AG09309 (cell line): ENCODE measurements at regions not wholly inside any gene's neighbourhood (a gene's known extent, or its start where the extent isn't known, plus 50 kb on each side); places are given as distances from the start of the nearest gene placed in this dataset.

Experiments
- DNase-seq: peaks from one replicate; pipeline ENCODE4 v3.0.0-alpha.2; 2010; ENCODE audit warnings: low read depth
- H3K4me3 ChIP-seq: 2 replicates; pipeline ENCODE4 v1.5.1; 2011; ENCODE audit warnings: mild to moderate bottlenecking, low read depth, low read length, moderate library complexity; ENCODE audit not compliant: control insufficient read depth
- TF ChIP-seq, protein P1 (sequence below): IDR thresholded peaks from 2 replicates; pipeline ENCODE4 v1.5.1; 2011; ENCODE audit warnings: mild to moderate bottlenecking, low read depth, low read length, inconsistent platforms; ENCODE audit not compliant: insufficient read depth, control insufficient read depth; ENCODE audit errors: missing control alignments

DNA sequence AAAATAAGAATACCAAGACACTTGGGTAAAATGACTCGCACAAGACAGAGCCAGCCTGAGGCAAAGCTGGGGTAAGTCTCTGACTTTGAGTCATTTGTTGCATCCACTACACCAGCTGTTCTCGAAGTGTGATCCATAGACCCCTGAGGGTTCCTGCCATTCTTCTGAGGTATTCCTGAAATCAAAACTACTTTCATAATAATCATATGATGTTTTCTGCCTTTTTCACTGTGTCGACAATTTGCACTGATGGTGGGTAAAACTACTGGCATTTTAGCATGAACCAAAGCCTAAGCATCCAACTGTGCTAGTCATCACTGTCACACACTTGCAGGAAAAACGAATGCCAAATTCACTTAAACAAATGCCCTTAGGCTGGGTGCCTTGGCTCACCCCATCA, 135.5 kb upstream of the FUT8 start:
- no peak overlapping the region for H3K4me3 ChIP-seq
- TF ChIP-seq, protein P1, sequence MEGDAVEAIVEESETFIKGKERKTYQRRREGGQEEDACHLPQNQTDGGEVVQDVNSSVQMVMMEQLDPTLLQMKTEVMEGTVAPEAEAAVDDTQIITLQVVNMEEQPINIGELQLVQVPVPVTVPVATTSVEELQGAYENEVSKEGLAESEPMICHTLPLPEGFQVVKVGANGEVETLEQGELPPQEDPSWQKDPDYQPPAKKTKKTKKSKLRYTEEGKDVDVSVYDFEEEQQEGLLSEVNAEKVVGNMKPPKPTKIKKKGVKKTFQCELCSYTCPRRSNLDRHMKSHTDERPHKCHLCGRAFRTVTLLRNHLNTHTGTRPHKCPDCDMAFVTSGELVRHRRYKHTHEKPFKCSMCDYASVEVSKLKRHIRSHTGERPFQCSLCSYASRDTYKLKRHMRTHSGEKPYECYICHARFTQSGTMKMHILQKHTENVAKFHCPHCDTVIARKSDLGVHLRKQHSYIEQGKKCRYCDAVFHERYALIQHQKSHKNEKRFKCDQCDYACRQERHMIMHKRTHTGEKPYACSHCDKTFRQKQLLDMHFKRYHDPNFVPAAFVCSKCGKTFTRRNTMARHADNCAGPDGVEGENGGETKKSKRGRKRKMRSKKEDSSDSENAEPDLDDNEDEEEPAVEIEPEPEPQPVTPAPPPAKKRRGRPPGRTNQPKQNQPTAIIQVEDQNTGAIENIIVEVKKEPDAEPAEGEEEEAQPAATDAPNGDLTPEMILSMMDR = no peak
- DNase-seq = no peak

DNA sequence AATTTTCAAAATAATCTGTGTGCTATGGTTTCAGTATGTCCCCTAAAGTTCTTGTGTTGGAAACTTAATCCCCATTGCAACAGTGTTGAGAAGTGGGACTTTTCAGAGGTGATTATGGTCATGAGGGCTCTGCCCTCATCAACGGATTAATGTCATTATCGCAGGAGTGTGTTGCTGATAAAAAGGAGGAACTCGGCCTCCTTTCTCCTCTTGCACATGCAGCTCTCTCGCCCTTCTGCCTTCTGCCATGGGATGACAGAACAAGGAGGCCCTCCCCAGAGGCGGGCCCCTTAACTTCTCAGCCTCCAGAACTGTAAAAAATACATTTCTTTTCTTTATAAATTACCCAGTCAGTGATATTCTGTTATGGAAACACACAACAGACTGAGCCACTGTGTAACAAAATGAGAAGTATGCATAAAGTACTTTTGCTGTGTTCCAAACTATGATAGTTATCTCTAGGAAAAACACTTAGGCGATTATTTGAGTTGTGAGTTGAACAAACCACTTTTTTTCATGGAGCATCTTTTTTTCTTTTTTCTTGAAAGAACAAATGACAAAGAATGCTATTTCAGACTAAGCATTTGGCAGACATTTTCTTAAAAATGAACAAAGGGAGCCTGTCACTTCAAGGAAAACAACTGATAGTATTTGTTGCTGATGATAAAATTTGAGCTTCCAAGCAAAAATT, 134.8 kb upstream of the FUT8 start:
- DNase-seq = no peak
- TF ChIP-seq, protein P1 = no peak
- H3K4me3 ChIP-seq = no peak overlapping the region

DNA sequence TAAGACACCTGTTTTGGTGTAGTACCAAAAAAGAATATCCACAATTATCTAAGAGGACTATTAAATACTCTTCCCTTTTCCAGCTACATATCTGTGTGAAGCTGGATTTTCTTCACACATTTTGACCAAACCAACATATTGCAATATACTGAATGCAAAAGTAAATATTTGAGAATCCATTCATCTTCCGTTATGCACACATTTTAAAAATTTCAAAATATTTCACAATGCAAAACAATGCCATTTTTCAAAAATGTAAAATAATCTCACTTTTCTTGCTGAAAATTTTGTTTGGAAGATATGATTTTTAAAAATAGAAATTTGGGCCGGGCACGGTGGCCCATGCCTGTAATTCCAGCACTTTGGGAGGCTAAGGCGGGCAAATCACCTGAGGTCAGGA, 133.9 kb upstream of the FUT8 start:
- H3K4me3 ChIP-seq = no peak overlapping the region
- no peak for DNase-seq
- TF ChIP-seq, protein P1 = no peak

DNA sequence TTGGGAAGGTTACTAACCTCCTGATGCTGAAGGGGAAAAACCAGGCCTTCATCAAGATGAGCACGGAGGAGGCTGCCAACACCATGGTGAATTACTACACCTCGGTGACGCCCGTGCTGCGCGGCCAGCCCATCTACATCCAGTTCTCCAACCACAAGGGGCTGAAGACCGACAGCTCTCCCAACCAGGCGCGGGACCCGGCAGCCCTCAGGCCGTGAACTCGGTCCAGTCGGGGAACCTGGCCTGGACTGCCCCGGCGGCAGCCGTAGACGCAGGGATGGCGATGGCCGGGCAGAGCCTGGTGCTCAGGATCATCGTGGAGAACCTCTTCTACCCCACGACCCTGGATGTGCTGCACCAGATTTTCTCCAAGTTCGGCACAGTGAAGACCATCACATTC, 133.0 kb upstream of the FUT8 start:
- DNase-seq = no peak

DNA sequence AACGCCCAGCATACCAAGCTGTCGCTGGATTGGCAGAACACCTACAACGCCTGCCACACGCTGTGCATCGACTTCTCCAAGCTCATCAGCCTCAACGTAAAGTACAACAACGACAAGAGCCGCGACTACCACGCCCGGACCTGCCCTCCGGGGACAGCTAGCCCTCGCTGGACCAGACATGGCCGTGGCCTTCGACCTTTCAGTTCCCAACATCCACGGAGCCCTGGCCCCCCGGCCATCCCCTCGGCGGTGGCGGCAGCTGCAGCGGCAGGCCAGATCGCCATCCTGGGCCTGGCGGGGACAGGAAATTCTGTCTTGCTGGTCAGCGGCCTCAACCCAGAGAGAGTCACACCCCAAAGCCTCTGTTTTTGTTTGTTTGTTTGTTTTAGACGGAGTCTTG, 132.6 kb upstream of the FUT8 start:
- H3K4me3 ChIP-seq = no peak overlapping the region
- TF ChIP-seq, protein P1 = no peak
- DNase-seq = no peak

More for the DNA sequence above, 133.0 kb upstream of the FUT8 start:
- TF ChIP-seq, protein P1 = no peak
- no peak overlapping the region for H3K4me3 ChIP-seq

DNA sequence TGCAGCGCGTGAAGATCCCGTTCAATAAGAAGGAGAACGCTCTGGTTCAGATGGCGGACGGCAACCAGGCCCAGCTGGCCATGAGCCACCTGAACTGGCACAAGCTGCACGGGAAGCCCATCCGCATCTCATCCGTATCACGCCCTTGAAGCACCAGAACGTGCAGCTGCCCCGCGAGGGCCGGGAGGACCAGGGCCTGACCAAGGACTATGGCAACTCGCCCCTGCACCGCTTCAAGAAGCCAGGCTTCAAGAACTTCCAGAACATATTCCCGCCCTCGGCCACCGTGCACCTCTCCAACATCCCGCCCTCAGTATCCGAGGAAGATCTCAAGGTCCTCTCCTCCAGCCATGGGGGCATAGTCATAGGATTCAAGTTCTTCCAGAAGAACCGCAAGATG, 131.9 kb upstream of the FUT8 start:
- TF ChIP-seq, protein P1 = no peak
- DNase-seq = no peak
- no peak overlapping the region for H3K4me3 ChIP-seq
